H9 (cell line): ENCODE measurements at regions not wholly inside any gene's neighbourhood (a gene's known extent, or its start where the extent isn't known, plus 50 kb on each side); places are given as distances from the start of the nearest gene placed in this dataset.

Experiments
- DNase-seq: peaks from one replicate; pipeline ENCODE4 v3.0.0-alpha.2; 2017
- H2AFZ ChIP-seq: one replicate; pipeline ENCODE4 v1.6.1; 2013; ENCODE audit warnings: mild to moderate bottlenecking, low read length, control low read depth, moderate library complexity
- H2AK5ac ChIP-seq: 2 replicates; pipeline ENCODE4 v1.6.1; 2013; ENCODE audit warnings: low read length, control low read depth, mixed read lengths; ENCODE audit not compliant: insufficient read length
- H2BK120ac ChIP-seq: one replicate; pipeline ENCODE4 v1.6.1; 2013; ENCODE audit warnings: low read depth, mild to moderate bottlenecking, low read length, control low read depth, inconsistent platforms; ENCODE audit not compliant: poor library complexity, severe bottlenecking
- H2BK12ac ChIP-seq: 2 replicates; pipeline ENCODE4 v1.6.1; 2013; ENCODE audit warnings: low read length, control low read depth, mixed read lengths, low read depth; ENCODE audit not compliant: insufficient read length
- H2BK15ac ChIP-seq: 2 replicates; pipeline ENCODE4 v1.6.1; 2013; ENCODE audit warnings: low read depth, low read length, control low read depth
- H2BK20ac ChIP-seq: one replicate; pipeline ENCODE4 v1.6.1; 2013; ENCODE audit warnings: low read depth, mild to moderate bottlenecking, low read length, control low read depth, inconsistent platforms; ENCODE audit not compliant: poor library complexity, severe bottlenecking
- H2BK5ac ChIP-seq: 2 replicates; pipeline ENCODE4 v1.6.1; 2013; ENCODE audit warnings: low read length, control low read depth, mixed read lengths; ENCODE audit not compliant: insufficient read length
- H3K14ac ChIP-seq: 2 replicates; pipeline ENCODE4 v1.6.1; 2013; ENCODE audit warnings: low read length, control low read depth; ENCODE audit not compliant: insufficient read depth
- H3K18ac ChIP-seq: 2 replicates; pipeline ENCODE4 v1.6.1; 2013; ENCODE audit warnings: low read depth, mild to moderate bottlenecking, mixed read lengths, low read length, control low read depth; ENCODE audit not compliant: insufficient read length
- H3K23ac ChIP-seq: 2 replicates; pipeline ENCODE4 v1.6.1; 2013; ENCODE audit warnings: low read length, control low read depth, mixed read lengths, low read depth; ENCODE audit not compliant: insufficient read length
- H3K23me2 ChIP-seq: 2 replicates; pipeline ENCODE4 v1.6.1; 2013; ENCODE audit warnings: low read depth, mild to moderate bottlenecking, mixed read lengths, low read length, control low read depth; ENCODE audit not compliant: insufficient read length, poor library complexity, severe bottlenecking
- H3K27ac ChIP-seq: 2 replicates; pipeline ENCODE4 v1.5.1; 2013; ENCODE audit warnings: low read length, control low read depth, mixed read lengths, low read depth; ENCODE audit not compliant: insufficient read length
- H3K27me3 ChIP-seq: 2 replicates; pipeline ENCODE4 v1.6.1; 2013; ENCODE audit warnings: low read length, control low read depth, inconsistent platforms; ENCODE audit not compliant: insufficient read depth
- H3K4ac ChIP-seq: 2 replicates; pipeline ENCODE4 v1.6.1; 2013; ENCODE audit warnings: low read depth, mild to moderate bottlenecking, control low read depth, inconsistent platforms, low read length, moderate library complexity
- H3K4me1 ChIP-seq: 2 replicates; pipeline ENCODE4 v1.6.1; 2013; ENCODE audit warnings: low read length, control low read depth, inconsistent platforms; ENCODE audit not compliant: insufficient read depth
- H3K4me2 ChIP-seq: 2 replicates; pipeline ENCODE4 v1.6.1; 2013; ENCODE audit warnings: low read length, control low read depth, mixed read lengths; ENCODE audit not compliant: insufficient read length, insufficient read depth
- H3K56ac ChIP-seq: 2 replicates; pipeline ENCODE4 v1.6.1; 2013; ENCODE audit warnings: low read depth, mild to moderate bottlenecking, mixed read lengths, low read length, control low read depth; ENCODE audit not compliant: insufficient read length
- H3K79me1 ChIP-seq: 2 replicates; pipeline ENCODE4 v1.6.1; 2013; ENCODE audit warnings: low read depth, mild to moderate bottlenecking, moderate library complexity, low read length, control low read depth, inconsistent platforms; ENCODE audit not compliant: insufficient read depth, poor library complexity, severe bottlenecking
- H3K79me2 ChIP-seq: 2 replicates; pipeline ENCODE4 v1.6.1; 2013; ENCODE audit warnings: low read length, control low read depth, inconsistent platforms; ENCODE audit not compliant: insufficient read depth
- H3K9ac ChIP-seq: 2 replicates; pipeline ENCODE4 v1.6.1; 2013; ENCODE audit warnings: low read length, control low read depth, mixed read lengths; ENCODE audit not compliant: insufficient read length; ENCODE audit errors: extremely low read depth
- H3K9me3 ChIP-seq: one replicate; pipeline ENCODE4 v1.6.1; 2013; ENCODE audit warnings: low read depth, low read length, inconsistent platforms; ENCODE audit not compliant: control insufficient read depth
- H3T11ph ChIP-seq: one replicate; pipeline ENCODE4 v1.6.1; 2013; ENCODE audit warnings: mild to moderate bottlenecking, low read length, control low read depth, inconsistent platforms
- H4K20me1 ChIP-seq: one replicate; pipeline ENCODE4 v1.6.1; 2013; ENCODE audit not compliant: control insufficient read depth, insufficient read length, insufficient read depth
- H4K5ac ChIP-seq: 2 replicates; pipeline ENCODE4 v1.6.1; 2013; ENCODE audit warnings: low read depth, mild to moderate bottlenecking, mixed read lengths, low read length, control low read depth; ENCODE audit not compliant: insufficient read length
- H4K8ac ChIP-seq: replicated peaks from 2 replicates; pipeline ENCODE4 v1.6.1; 2013; ENCODE audit warnings: low read length, control low read depth, mixed read lengths, low read depth; ENCODE audit not compliant: insufficient read length
- H4K91ac ChIP-seq: 2 replicates; pipeline ENCODE4 v1.6.1; 2013; ENCODE audit warnings: low read depth, mild to moderate bottlenecking, moderate library complexity, mixed read lengths, low read length, control low read depth; ENCODE audit not compliant: insufficient read length
- H3K27ac Mint-ChIP-seq, 3 experiments: 2 replicates in 2 of 3; 3 replicates in 1 of 3; pipeline ENCODE4 v1.8.0; 2020 to 2021; ENCODE audit warnings: mixed read lengths in 3 of 3, mild to moderate bottlenecking in 1 of 3, moderate library complexity in 1 of 3
- H3K27me3 Mint-ChIP-seq: 2 replicates; pipeline ENCODE4 v1.8.0; 2021; ENCODE audit warnings: low read depth, mild to moderate bottlenecking, moderate library complexity, mixed read lengths
- H3K36me3 Mint-ChIP-seq, 3 experiments: 2 replicates in 2 of 3; 3 replicates in 1 of 3; pipeline ENCODE4 v1.8.0; 2020 to 2021; ENCODE audit warnings: low read depth in 3 of 3, mixed read lengths in 3 of 3; ENCODE audit not compliant: insufficient read depth in 1 of 3
- H3K4me1 Mint-ChIP-seq, 2 experiments: 2 replicates each; pipeline ENCODE4 v1.8.0; 2020; ENCODE audit warnings: mixed read lengths in 2 of 2
- H3K4me3 Mint-ChIP-seq, 2 experiments: 2 replicates in 1 of 2; 3 replicates in 1 of 2; pipeline ENCODE4 v1.8.0; 2020 to 2021; ENCODE audit warnings: mild to moderate bottlenecking in 2 of 2, mixed read lengths in 2 of 2, moderate library complexity in 1 of 2
- H3K9me3 Mint-ChIP-seq, 2 experiments: 2 replicates in 1 of 2; 3 replicates in 1 of 2; pipeline ENCODE4 v1.8.0; 2020; ENCODE audit warnings: mild to moderate bottlenecking in 2 of 2, mixed read lengths in 2 of 2, moderate library complexity in 1 of 2
- WGBS: extraction: QIAGEN DNeasy Blood & Tissue Kit; methylation state at CpG from one replicate; pipeline ENCODE4 v1.1.7; 2013; ENCODE audit warnings: missing lambda C conversion rate, low lambda C conversion rate, mixed read lengths; ENCODE audit not compliant: insufficient read length; ENCODE audit errors: extremely low coverage; 5-methylcytosine and 5-hydroxymethylcytosine counted together
- TF ChIP-seq, protein P1 (sequence below): fragments of 200-600 bp; sonication (generic); conservative IDR thresholded peaks from 3 replicates; pipeline ENCODE4 v1.8.0; 2021; ENCODE audit warnings: antibody characterized with exemption, mild to moderate bottlenecking

DNA sequence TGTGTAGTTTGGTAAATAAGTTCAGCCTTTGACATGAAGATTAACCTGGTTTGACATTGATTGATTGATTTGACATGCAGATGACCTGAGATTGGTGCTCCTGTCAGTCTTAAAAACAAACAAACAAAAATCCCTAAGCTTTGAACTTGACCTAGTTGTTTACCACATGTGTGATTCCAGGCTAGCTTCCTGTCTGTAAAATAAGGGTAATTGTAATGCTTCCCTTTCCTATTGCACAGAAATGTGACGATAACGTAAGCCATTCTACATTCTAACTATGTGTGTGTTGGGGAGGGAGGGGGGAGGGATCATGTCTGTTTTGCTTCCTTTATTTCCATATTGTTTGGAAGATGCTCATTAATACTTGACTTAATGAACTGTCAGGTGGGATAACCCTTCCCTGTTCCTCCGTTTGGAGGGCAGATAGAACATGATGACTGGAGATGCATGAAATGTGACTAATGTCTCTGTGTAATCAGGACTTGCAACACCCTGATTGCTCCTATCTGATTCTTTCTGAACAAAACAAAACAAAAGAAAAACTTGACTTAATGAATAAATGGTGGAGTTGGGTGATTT lies 106.1 kb upstream of the CLMP start:
- Histone ChIP-seq H3K79me1 (no peaks in the 10 kb centered on the region), H3K14ac (no peak overlapping the region), H3K4me1 (0 out of 2 replicates have a peak, but pooled peaks cover 1% of the 10 kb centered on the region), H2AFZ (no peak overlapping the region), H2BK120ac (no peak overlapping the region), H3T11ph (no peak overlapping the region), H3K4ac (no peak overlapping the region), H4K91ac (no peak overlapping the region), H2BK15ac (no peak overlapping the region), H3K4me2 (peak overlapping the region; percentile 5), H3K79me2 (no peaks in the 10 kb centered on the region), H4K20me1 (no peaks in the 10 kb centered on the region), H4K8ac (no peak overlapping the region), H3K23ac (no peak overlapping the region), H2BK12ac (no peak overlapping the region), H3K56ac (no peak overlapping the region), H3K27me3 (peaks cover 7% of the 10 kb centered on the region), H4K5ac (no peak overlapping the region), H3K9ac (no peak overlapping the region), H3K18ac (no peak overlapping the region), H3K23me2 (peaks cover 6% of the 10 kb centered on the region), H3K27ac (no peak overlapping the region), H2AK5ac (no peak overlapping the region), H2BK20ac (no peak overlapping the region), H3K9me3 (no peaks in the 10 kb centered on the region), H2BK5ac (no peak overlapping the region)
- Mint-ChIP-seq H3K9me3 (no peaks in the 10 kb centered on the region), H3K27me3 (peaks cover 51% of the 10 kb centered on the region), H3K36me3 (no peaks in the 10 kb centered on the region), H3K4me3 (peak overlapping the region in 1 of 2 experiments; percentile 45; a peak in 1 of 5 replicates), H3K27ac (no peak overlapping the region), H3K4me1 (peaks cover 29 to 33% of the 10 kb centered on the region in 2 experiments)
- no peak for DNase-seq
- TF ChIP-seq, protein P1, sequence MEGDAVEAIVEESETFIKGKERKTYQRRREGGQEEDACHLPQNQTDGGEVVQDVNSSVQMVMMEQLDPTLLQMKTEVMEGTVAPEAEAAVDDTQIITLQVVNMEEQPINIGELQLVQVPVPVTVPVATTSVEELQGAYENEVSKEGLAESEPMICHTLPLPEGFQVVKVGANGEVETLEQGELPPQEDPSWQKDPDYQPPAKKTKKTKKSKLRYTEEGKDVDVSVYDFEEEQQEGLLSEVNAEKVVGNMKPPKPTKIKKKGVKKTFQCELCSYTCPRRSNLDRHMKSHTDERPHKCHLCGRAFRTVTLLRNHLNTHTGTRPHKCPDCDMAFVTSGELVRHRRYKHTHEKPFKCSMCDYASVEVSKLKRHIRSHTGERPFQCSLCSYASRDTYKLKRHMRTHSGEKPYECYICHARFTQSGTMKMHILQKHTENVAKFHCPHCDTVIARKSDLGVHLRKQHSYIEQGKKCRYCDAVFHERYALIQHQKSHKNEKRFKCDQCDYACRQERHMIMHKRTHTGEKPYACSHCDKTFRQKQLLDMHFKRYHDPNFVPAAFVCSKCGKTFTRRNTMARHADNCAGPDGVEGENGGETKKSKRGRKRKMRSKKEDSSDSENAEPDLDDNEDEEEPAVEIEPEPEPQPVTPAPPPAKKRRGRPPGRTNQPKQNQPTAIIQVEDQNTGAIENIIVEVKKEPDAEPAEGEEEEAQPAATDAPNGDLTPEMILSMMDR = no peak
- WGBS = no CpG with 5 or more reads among the region's 3 CpGs
